Prostate gland (tissue), 2 donors: ENCODE measurements at regions not wholly inside any gene's neighbourhood (a gene's known extent, or its start where the extent isn't known, plus 50 kb on each side); places are given as distances from the start of the nearest gene placed in this dataset.

Experiments
- DNase-seq: peaks from one replicate; pipeline ENCODE4 v3.0.0-alpha.2; 2019; ENCODE audit warnings: low spot score
- H3K27ac ChIP-seq, 2 donors: fragments of 200-600 bp; sonication (generic); 2 replicates each; pipeline ENCODE4 v1.5.1; 2017 to 2019
- H3K27me3 ChIP-seq: fragments of 200-600 bp; sonication (generic); replicated peaks from 2 replicates; pipeline ENCODE4 v1.5.1; 2019; ENCODE audit not compliant: insufficient read depth
- H3K36me3 ChIP-seq, 2 donors: fragments of 200-600 bp; sonication (generic); 1 replicate in 1 of 2; 2 replicates in 1 of 2; pipeline versions ENCODE4 v1.5.1 to v1.8.1; 2017 to 2019
- H3K4me1 ChIP-seq: fragments of 200-600 bp; sonication (generic); replicated peaks from 2 replicates; pipeline ENCODE4 v1.5.1; 2019
- H3K4me3 ChIP-seq, 2 donors: fragments of 200-600 bp; sonication (generic); 2 replicates each; pipeline ENCODE4 v1.5.1; 2017 to 2019
- H3K9me3 ChIP-seq: fragments of 200-600 bp; sonication (generic); 2 replicates; pipeline ENCODE4 v1.5.1; 2017
- POLR2A ChIP-seq: fragments of 450-650 bp; IDR thresholded peaks from one replicate; pipeline ENCODE4 v1.6.1; 2016; ENCODE audit warnings: antibody characterized with exemption, mild to moderate bottlenecking
- POLR2AphosphoS5 ChIP-seq: sonication (generic); formaldehyde crosslinking; IDR thresholded peaks from one replicate; pipeline ENCODE4 v1.6.1; 2017; ENCODE audit warnings: antibody characterized with exemption
- WGBS: methylation state at CpG from one replicate; pipeline ENCODE4 v1.1.5; 2018; 5-methylcytosine and 5-hydroxymethylcytosine counted together
- intact Hi-C: fragments of 100-400 bp; cut with DNase I; formaldehyde crosslinking; loops from one replicate; pipeline ENCODE4 v1.14.2; 2022
- TF ChIP-seq, protein P1 (sequence below), 4 experiments: fragments of 200-600 bp in 2 of 4; fragments of 450-650 bp in 2 of 4; sonication (generic) in 2 of 4; IDR thresholded peaks; 1 replicate in 3 of 4; 2 replicates in 1 of 4; pipeline ENCODE4 v1.5.1; 2016 to 2019; ENCODE audit warnings: antibody characterized with exemption in 4 of 4, mild to moderate bottlenecking in 2 of 4, moderate library complexity in 2 of 4

DNA sequence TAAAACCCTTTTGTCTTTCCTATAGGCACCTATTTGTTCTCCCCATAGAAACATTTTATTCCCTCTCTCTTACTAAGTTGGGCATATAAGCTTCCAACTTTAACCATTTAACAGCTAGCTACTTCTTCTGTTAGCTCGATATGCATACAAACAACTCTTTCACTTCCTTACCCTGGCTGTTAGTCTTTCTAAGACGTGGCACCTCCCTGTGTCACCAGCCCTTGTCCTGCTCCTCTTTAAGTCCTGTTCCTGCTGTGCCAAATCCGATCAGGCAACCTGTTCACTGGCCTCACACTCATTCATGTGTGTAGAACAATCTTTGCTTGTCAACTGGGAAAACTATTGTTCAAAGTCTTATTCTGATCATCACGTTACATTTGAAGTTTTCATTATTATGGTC, 1376.1 kb upstream of the TENM4 start:
- WGBS = 75% methylated on average over 4 of the region's 4 CpGs
- intact Hi-C loops = no loop called here
- H3K27me3 ChIP-seq = no peaks in the 10 kb centered on the region
- H3K4me3 ChIP-seq = no peak overlapping the region
- H3K9me3 ChIP-seq = no peaks in the 10 kb centered on the region
- TF ChIP-seq POLR2AphosphoS5 (no peak), POLR2A (no peak)
- TF ChIP-seq, protein P1, sequence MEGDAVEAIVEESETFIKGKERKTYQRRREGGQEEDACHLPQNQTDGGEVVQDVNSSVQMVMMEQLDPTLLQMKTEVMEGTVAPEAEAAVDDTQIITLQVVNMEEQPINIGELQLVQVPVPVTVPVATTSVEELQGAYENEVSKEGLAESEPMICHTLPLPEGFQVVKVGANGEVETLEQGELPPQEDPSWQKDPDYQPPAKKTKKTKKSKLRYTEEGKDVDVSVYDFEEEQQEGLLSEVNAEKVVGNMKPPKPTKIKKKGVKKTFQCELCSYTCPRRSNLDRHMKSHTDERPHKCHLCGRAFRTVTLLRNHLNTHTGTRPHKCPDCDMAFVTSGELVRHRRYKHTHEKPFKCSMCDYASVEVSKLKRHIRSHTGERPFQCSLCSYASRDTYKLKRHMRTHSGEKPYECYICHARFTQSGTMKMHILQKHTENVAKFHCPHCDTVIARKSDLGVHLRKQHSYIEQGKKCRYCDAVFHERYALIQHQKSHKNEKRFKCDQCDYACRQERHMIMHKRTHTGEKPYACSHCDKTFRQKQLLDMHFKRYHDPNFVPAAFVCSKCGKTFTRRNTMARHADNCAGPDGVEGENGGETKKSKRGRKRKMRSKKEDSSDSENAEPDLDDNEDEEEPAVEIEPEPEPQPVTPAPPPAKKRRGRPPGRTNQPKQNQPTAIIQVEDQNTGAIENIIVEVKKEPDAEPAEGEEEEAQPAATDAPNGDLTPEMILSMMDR (IDR thresholded peaks at IDR 0.05) = no peak
- H3K27ac ChIP-seq = no peak overlapping the region
- no peak for DNase-seq
- no peaks in the 10 kb centered on the region for H3K36me3 ChIP-seq
- H3K4me1 ChIP-seq = no peaks in the 10 kb centered on the region

DNA sequence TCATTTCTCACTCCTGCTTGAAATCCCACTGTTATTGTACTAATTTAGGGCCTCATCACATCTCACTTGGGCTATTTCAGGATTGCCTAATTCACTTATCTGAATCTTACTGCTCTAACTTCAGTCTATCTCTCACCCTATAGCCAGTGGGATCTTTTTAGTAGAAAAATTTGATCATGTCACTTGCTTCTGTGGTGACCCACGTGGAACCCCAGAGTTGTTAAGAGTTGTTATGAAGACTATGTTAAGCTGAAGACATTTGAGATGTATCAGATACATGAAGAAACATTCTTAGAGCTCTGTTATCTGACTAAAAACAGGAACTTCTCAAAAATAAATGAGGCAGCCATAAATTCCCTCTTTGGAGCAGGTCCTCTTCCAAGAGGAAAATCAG, 1375.6 kb upstream of the TENM4 start:
- Histone ChIP-seq H3K4me1 (no peaks in the 10 kb centered on the region), H3K4me3 (no peak overlapping the region), H3K27ac (no peak overlapping the region), H3K36me3 (no peaks in the 10 kb centered on the region), H3K9me3 (no peaks in the 10 kb centered on the region), H3K27me3 (no peaks in the 10 kb centered on the region)
- 63% methylated on average over 1 of the region's 1 CpG for WGBS
- TF ChIP-seq POLR2A = no peak
- intact Hi-C loops = no loop called here
- no peak for DNase-seq

DNA sequence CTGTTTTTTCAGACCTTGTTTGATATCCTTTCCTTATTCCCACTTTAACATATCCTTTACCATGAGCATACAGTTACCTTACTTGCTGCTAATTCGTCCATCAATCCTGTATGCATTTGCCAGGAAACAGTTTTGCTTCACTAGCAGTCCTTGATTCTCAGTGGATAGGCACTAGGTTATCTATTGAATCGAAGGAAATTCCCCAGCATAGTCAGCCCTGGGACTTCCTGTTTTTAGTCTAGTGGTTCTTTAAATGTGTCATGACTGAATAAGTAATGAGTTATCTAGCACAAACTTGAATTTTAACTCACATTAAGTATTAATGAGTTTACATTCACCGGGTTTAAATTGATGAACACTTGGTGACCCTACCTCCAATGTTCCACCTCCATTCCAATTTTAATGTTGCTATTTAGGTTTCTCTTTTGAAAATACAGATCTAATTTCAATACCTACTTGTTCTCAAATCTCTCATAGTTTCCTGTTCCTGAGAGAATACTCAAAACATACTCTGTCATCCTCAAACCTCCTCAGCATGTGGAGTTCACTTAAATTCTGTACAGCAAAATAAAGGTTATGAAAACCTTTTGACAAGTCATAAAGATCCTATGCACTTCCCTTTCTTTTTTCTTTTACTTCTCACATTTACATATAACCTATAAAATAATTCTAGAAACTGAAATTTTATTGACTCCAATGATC, 1375.1 kb upstream of the TENM4 start:
- no peak overlapping the region for H3K27ac ChIP-seq
- no peak for DNase-seq
- no peaks in the 10 kb centered on the region for H3K27me3 ChIP-seq
- no peaks in the 10 kb centered on the region for H3K4me1 ChIP-seq
- TF ChIP-seq, protein P1 (IDR thresholded peaks at IDR 0.05) = no peak
- TF ChIP-seq POLR2A (no peak), POLR2AphosphoS5 (no peak)
- no peaks in the 10 kb centered on the region for H3K36me3 ChIP-seq
- intact Hi-C loops = no loop called here
- H3K4me3 ChIP-seq = no peak overlapping the region
- no peaks in the 10 kb centered on the region for H3K9me3 ChIP-seq
- WGBS = 70% methylated on average over 3 of the region's 3 CpGs

DNA sequence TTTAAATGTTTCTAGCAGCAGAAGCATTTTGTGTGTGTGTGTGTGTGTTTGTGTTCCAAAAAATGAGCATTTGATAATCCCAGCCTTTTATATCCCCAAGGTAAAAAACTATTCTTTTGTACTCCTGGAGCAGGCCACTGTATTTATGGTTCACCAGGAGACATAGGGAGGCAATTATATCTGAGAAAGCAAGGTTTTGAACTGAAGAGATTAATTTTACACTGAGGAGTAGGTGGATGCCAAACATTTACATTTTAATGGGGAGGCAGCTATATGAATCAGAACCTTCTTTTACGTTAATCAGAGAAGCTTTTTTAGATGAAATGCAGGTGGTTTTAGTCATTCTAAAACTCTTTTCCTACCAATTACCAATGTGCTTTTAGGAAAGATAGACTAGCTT, 1374.0 kb upstream of the TENM4 start:
- Histone ChIP-seq H3K4me1 (no peaks in the 10 kb centered on the region), H3K4me3 (no peak overlapping the region), H3K36me3 (no peaks in the 10 kb centered on the region), H3K27me3 (no peaks in the 10 kb centered on the region), H3K9me3 (no peaks in the 10 kb centered on the region), H3K27ac (no peak overlapping the region)
- intact Hi-C loops = no loop called here
- WGBS = 71% methylated on average over 1 of the region's 1 CpG
- DNase-seq = no peak
- TF ChIP-seq POLR2A (no peak), POLR2AphosphoS5 (no peak)
- TF ChIP-seq, protein P1 (IDR thresholded peaks at IDR 0.05) = no peak

DNA sequence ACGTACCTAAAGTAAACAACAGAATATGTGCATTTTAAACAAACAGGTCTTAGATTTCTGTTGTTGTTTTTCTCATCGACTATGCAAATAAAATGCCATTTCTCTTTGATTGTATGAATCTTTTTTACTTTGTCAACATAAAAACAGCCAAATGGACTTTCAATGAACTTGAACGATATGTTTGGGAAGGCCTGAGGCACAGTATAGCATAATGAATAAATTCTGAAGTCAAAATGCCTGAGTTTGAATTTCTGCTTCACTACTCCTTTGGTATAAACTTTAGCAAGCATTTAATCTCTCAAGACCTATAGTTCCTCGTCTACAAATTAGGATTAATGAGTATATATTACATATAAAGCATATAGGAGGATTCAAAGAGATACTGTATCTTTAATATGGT, 1369.9 kb upstream of the TENM4 start:
- no peaks in the 10 kb centered on the region for H3K9me3 ChIP-seq
- H3K4me1 ChIP-seq = no peaks in the 10 kb centered on the region
- no peaks in the 10 kb centered on the region for H3K36me3 ChIP-seq
- WGBS = 55% methylated on average over 4 of the region's 4 CpGs
- DNase-seq = no peak
- no peak overlapping the region for H3K4me3 ChIP-seq
- no peaks in the 10 kb centered on the region for H3K27me3 ChIP-seq
- no peak overlapping the region for H3K27ac ChIP-seq
- intact Hi-C loops = no loop called here
- TF ChIP-seq POLR2A (no peak), POLR2AphosphoS5 (no peak)
- TF ChIP-seq, protein P1 (IDR thresholded peaks at IDR 0.05) = no peak
